Stimulated activated CD8-positive, alpha-beta memory T cell treated with anti-CD3 and anti-CD28 coated beads, Interleukin-15, amount 100 ng/mL, for 48 hours (primary cell): ENCODE measurements at regions not wholly inside any gene's neighbourhood (a gene's known extent, or its start where the extent isn't known, plus 50 kb on each side); places are given as distances from the start of the nearest gene placed in this dataset.
"Not testable (repeated sequence)": the region's sequence is repeated elsewhere in the genome, so short reads cannot be mapped to it uniquely, and the experiment has no call there.

Experiments
- DNase-seq, 2 donors: peaks; one replicate each; pipeline ENCODE4 v3.0.0-alpha.2; 2020; ENCODE audit warnings: low read depth in 2 of 2

GRCh38 chr7:68739306-68739705 lies 859.0 kb upstream of the AUTS2 start:
- DNase-seq, result no peak

GRCh38 chr7:68744036-68744435 lies 854.2 kb upstream of the AUTS2 start:
- no peak for DNase-seq

DNA sequence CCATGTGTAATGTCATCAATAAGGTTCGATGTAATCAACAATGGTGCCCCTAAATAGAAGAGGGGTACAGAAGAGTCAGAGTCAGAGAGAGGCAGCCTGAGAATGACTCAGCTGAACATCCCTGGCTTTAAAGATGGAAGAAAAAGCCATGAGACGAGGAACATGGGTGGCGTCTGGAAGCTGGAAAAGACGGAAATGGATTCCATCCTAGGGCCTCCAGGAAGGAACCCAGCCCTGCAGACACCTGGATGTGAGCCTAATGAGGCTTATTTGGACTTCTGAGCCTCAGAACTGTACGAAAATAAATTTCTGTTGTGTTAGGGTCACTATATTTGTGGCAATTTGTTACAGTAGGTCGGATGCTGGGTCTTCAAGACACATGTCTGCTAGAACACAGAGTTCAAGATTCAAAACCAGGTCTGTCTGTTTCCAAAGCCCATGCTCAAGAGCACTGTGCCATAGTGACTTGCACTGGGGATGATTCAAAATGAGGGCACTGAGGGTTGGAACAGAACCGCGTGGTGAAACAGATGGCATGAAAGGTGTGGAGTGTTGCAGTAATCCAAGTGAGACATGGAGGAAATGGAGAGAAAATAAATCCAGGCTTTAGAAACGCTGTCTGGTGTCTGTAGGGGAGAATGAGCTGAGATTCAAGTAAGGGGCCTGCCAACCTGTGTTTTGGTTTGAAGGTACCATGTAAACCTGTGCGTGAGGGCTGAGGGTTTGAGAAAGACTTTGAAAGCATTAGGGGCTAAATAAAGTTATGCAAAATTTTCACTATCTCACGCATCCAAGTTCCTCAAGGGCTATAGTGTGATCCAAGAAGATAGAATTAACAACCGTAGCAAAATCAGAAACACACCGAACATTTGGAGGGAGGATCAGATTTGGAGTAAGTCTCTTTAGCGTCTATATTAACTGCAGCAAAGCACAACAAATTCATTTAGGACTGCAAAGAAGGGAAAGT lies 849.1 kb upstream of the AUTS2 start:
- DNase-seq, result no peak

GRCh38 chr7:68752485-68753178 lies 845.6 kb upstream of the AUTS2 start:
- no peak for DNase-seq

- no peak for DNase-seq
Measured at GRCh38 chr7:68754414-68754813, 843.9 kb upstream of the AUTS2 start.

DNA sequence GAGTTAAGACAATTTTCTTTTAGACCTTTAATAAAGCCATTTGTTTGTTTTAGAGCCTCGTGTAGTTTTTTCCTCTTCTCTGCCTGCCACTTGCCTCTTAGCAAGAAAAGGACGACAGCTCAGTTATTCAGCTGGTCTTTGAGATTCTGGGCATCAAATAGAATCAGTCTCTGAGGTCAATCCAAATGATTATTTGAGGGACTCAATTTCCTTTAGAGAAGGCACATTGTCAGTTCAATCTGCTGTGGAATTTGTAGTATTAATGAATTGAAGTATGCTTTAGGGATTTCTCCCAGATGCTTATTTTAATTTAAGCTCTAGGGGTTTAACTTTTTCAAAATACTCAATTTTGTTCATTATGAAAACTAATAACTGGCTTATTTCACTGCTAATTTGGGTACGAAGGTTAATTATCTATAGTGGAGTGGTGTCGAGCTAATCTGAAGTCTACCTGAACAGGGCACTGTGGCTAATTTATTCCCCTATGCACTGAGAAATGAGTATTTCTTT lies 841.2 kb upstream of the AUTS2 start:
- DNase-seq, result no peak

DNA sequence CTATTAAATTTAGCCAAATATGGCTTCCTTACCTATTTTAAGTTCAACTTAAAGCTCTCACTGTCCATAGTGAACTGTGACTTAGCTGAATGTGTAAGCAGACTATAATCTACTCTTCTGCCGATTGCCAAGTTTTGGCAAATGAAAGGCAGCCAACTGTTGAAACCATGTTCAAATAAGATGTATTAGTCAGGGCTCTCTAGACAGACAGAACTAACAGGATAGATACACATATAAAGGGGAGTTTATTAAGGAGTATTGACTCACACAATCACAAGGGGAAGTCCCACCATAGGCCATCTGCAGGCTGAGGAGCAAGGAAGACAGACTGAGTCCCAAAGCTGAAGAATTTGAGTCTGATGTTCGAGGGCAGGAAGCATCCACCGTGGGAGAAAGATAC lies 837.7 kb upstream of the AUTS2 start:
- DNase-seq, result no peak

GRCh38 chr7:68767462-68767861 lies 830.8 kb upstream of the AUTS2 start:
- no peak for DNase-seq

- DNase-seq, result no peak
Measured at GRCh38 chr7:68770649-68771048, 827.6 kb upstream of the AUTS2 start.

DNA sequence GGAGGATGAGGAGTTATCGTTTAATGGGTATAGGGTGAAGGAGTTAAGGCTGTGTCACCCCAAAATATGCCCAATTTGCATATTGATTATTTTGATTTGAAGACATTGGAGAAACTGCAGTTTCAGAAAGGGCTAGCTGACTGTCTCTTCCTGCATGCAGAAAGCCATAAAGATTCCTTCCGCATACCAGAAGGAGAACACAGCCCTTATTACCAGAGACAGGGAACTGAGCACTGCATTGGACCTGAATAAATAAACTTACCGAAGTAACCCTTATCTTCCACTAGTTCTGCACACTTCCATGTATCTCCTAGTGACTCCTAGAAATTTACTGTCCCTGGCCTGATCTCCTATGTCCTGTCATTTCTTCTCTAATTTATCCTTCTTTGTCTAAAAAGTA lies 821.9 kb upstream of the AUTS2 start:
- DNase-seq, result no peak

DNA sequence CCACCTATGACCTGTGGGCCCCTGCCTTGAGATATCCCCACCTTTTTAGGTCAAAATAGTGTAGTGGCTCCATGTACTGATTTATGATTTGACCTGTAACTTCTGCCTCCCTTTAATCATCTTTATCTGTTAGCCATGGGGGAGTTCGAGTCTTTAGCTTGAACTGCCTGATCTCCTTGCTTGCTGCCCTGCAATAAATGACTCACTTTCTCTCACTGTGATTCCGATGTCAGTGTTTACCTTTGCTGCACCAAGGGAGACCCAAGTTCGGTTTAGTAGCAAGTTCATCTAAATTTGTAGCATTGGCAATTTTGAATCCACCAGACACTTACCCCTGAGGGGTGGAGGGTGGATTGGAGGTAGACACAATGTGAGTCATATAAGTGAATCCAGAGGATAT lies 814.6 kb upstream of the AUTS2 start:
- DNase-seq, result no peak

- DNase-seq, result no peak
Measured at GRCh38 chr7:68785036-68785435, 813.2 kb upstream of the AUTS2 start.

DNA sequence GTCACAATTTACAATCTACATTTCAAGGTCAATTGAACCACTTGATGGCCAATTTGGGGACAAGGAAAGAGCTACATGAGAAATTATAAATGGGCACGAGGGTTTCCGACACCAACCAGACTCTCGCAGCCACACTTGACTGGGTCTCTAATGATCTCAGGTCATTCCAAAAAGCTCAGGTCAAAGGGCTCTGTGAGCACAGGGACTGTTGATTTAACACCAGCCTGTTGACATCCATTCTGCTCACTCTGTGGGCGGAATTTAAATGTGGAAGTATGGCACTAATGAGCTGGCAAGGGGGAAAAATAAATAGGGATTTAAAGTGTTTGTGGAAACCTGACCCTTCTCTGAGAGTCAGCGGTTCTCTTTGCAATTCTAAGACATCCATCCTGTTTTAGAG lies 810.7 kb upstream of the AUTS2 start:
- no peak for DNase-seq

DNA sequence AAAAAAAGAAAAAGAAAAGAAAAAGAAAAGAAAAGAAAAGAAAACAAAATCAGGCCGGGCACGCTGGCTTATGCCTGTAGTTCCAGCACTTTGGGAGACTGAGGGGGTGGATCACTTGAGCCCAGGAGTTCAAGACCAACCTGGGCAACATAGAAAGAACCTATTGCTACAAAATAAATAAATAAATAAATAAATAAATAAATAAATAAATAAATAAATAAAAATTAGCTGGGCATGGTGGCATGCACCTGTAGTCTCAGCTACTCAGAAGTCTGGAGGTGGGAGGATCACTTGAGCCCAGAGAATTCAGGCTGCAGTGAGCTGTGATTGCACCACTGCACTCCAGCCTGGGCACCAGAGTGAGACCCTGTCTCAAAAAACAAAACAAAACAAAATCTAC lies 809.7 kb upstream of the AUTS2 start:
- DNase-seq, result not testable (repeated sequence)

DNA sequence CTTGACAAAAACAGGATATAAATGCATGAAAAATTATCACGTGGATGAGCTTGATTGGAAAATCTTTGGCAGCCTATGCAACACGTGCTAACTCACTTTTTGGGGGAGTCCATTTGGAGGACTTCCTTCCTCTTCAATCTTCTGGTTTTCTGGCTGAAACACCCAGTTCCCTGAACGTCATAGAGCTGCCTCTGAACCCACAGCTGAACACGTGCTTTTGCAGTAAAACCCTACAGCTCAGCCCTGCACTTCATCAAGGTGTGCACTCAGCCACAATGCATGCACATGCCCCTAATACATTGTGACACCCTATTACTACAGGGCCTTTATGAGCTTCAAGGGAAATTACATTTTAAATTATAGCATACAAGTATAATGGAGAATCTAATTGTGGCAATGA lies 808.7 kb upstream of the AUTS2 start:
- DNase-seq, result no peak

DNA sequence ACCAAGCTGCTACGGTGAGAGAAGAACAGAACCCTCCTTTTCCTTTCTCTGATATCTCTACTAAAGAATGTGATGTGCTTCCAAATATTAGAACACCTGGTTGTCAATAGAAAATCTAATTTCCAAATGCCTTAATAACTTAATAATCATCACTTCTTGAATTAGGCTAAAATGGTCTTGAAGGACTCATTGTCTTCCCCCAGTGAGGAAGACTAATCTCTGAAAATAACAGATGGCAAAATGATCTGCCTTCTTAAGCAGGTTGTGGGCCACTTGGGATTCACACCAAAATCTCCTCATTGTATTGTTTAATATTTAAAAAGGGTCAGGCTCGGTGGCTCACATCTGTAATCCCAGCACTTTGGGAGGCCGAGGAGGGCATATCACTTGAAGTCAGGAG lies 805.9 kb upstream of the AUTS2 start:
- no peak for DNase-seq

DNA sequence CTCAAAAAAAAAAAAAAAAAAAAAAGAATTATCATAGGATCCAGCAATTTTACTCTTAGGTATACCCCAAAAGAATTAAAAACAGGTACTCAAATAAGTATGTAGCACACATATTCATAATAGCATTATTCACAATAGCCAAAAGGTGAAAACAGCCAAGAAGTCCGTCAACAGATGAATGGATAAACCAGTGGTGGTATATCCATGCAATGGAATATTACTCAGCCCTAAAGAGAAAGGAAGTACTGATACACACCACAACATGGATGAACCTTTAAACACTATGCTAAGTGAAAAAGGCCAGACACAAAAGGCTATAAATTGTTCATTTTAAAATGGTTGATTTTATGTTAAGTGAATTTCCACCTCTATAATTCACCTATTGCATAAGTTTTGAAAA lies 804.8 kb upstream of the AUTS2 start:
- no peak for DNase-seq

DNA sequence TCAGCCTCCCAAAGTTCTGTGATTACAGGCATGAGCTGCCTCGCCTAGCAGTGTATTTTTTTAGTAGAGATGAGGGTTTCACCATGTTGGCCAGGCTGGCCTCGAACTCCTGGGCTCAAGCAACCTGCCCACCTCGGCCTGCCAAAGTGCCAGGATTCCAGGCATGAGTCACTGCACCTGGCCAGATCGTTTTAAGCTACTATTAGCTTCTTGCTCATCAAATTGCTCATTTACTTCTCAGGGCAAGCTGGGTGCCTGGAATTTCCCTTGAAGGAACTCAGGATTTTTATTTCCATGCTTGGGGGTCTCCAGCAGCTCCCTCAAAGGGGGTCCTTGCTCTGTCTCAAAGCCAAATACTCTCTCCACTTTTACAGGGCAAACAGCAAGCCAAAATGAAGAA lies 798.0 kb upstream of the AUTS2 start:
- no peak for DNase-seq

DNA sequence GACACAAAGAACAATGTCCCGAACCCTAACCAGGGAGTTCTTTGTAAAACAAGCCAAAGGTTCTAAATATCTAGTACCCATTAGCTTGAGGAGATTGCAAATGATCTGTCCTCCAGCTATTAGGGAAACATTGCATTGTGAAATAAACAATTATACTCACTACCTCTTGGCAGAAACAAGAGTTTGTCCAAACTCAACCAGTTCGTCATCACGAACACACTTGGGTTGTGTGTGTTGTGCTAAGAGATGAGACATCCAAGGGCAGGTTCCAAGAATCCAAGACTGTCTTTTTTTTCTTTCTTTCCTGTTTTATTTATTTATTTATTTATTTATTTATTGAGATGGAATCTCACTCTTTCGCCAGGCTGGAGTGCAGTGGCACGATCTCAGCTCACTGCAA lies 793.1 kb upstream of the AUTS2 start:
- no peak for DNase-seq

DNA sequence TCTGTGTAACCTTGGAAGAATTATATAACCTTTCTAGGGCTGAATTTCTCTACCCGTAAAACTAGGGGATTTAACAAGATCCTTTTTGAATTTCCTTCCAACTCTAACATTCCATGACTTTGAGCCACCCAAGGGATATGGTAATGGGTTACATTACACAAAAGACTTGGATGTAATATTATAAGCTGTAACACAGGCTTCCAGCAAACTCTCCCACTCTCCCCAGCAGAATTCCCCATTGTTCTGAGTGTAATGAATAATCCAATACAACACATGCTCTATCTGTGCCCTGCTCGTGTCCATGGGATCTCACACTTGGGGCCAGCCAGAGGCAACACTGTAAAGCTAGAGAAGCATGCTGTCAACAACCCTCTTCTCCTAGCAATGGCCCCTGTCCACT lies 790.6 kb upstream of the AUTS2 start:
- no peak for DNase-seq

GRCh38 chr7:68813551-68814080 lies 784.7 kb upstream of the AUTS2 start:
- no peak for DNase-seq

DNA sequence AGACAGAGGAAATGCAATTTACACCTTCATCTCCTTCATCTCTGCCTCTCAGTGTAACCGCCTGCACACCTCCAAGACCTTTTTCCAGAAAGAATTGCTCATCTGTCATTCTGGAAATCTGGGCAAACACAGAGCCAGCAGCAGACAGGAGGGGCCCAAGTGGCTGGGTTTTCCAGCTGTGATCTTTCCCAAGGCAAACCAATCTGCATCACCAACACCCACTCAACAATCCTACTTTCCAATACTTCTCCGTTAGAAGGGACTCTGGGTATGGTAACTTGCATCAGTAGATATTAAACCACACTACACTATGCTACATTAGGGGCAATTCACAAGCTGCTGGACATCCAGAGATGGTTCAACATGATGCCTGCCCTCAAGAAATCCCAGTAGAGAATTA lies 781.8 kb upstream of the AUTS2 start:
- DNase-seq, result no peak

DNA sequence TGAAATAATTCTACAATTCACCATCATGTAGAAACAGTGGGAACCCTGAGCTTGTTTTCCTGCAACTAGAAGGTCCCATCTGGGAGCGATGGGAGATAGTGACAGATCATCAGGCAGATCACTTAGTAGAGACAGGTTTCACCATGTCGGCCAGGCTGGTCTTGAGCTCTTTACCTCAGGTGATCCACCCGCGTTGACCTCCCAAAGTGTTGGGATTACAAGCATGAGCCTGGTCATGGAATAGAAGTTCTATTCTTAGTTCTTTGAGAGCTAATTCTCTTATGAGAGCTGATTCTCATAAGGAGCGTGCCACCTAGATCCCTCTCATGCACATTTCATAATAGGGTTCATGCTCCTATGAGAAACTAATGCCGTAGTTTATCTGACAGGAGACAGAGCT lies 778.0 kb upstream of the AUTS2 start:
- DNase-seq, result no peak
